GM12878 (cell line): ENCODE measurements at regions not wholly inside any gene's neighbourhood (a gene's known extent, or its start where the extent isn't known, plus 50 kb on each side); places are given as distances from the start of the nearest gene placed in this dataset.

Experiments
- CHD4 ChIP-seq: fragments of 200-600 bp; sonication (generic); IDR thresholded peaks from 2 replicates; pipeline ENCODE4 v1.6.1; 2016; ENCODE audit warnings: mild to moderate bottlenecking
- CREB1 ChIP-seq: IDR thresholded peaks from 2 replicates; pipeline ENCODE4 v1.6.1; 2012; ENCODE audit warnings: low read depth, mild to moderate bottlenecking, inconsistent platforms
- POLR2AphosphoS5 ChIP-seq: IDR thresholded peaks from 2 replicates; pipeline ENCODE4 v1.6.1; 2011; ENCODE audit warnings: mild to moderate bottlenecking, low read length, inconsistent platforms
- RAD21 ChIP-seq: IDR thresholded peaks from 2 replicates; pipeline ENCODE4 v1.6.1; 2011; ENCODE audit warnings: mild to moderate bottlenecking, low read depth, low read length, moderate library complexity; ENCODE audit not compliant: insufficient read depth
- STAT1 ChIP-seq: fragments of 450-650 bp; conservative IDR thresholded peaks from 2 replicates; pipeline ENCODE4 v1.6.1; 2014; ENCODE audit warnings: antibody characterized with exemption, mild to moderate bottlenecking
- STAT3 ChIP-seq: IDR thresholded peaks from 2 replicates; pipeline ENCODE4 v1.6.1; 2011; ENCODE audit warnings: low read depth, low read length, improper control_type of control experiment
- TCF12 ChIP-seq: IDR thresholded peaks from 2 replicates; pipeline ENCODE4 v1.6.1; 2011; ENCODE audit warnings: low read depth, mild to moderate bottlenecking, low read length
- TF ChIP-seq, protein P1 (sequence below), 3 experiments: IDR thresholded peaks in 2 of 3; conservative IDR thresholded peaks in 1 of 3; 2 replicates each; pipeline ENCODE4 v1.5.1; 2011; ENCODE audit warnings: low read depth in 3 of 3, low read length in 3 of 3, mild to moderate bottlenecking in 3 of 3, control low read depth in 2 of 3, moderate library complexity in 2 of 3, inconsistent platforms in 1 of 3, mixed read lengths in 1 of 3; ENCODE audit not compliant: control insufficient read depth in 2 of 3, insufficient read depth in 1 of 3; ENCODE audit errors: extremely low read depth in 1 of 3
- TF ChIP-seq, protein P2 (sequence below): IDR thresholded peaks from 2 replicates; pipeline ENCODE4 v1.6.1; 2012; ENCODE audit warnings: mild to moderate bottlenecking, low read depth, low read length
- TF ChIP-seq, protein P3 (sequence below): IDR thresholded peaks from 2 replicates; pipeline ENCODE4 v1.6.1; 2011; ENCODE audit warnings: borderline replicate concordance, low read depth, mild to moderate bottlenecking, moderate library complexity, mixed read lengths, low read length; ENCODE audit not compliant: insufficient read depth; ENCODE audit errors: extremely low read length

DNA sequence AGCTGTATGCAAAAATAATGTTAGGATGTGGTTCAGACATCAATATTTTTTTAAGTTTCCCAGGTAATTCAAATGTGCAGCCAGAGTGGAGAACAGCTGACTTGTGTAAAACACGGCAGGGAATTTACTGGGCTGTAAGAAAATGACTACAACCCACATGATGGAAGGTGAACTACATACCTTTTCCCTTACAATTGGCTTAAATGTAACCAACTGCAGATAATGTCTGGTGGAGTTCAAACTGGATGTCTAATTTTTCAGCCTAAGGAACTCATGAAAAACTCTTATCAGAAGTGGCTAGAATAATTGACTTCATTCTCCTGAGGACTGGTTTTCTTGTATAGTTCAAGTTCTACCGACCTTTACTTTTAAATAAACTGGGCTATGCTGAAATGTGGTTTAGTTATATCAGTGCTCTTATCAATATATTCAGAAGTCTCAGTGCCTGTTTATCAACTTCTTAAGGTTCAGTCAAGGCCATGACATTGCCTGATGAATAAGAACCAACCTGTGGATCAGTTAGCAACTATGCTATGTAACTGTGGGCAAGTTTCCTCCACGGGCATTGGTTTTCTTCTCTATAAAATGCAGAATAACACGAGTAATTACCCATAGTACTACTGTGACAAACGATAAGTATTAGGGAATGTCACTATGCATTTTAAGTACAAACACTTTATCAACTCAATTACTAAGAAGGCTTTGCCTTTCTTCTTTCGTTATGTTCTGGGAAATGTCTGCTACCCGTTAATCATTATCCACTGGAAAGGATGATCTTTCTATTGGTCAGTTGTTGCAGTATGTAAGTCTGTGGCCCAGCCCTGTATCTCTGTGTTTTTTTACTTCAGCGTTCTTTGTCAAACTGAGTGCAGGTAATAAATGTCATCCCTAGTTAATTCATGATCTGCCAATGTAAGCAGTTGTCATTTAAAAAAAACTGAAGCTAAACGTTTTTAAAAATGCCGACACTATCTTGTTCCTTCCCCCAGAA, 181.6 kb downstream of the PCDH7 start:
- TF ChIP-seq, protein P1, sequence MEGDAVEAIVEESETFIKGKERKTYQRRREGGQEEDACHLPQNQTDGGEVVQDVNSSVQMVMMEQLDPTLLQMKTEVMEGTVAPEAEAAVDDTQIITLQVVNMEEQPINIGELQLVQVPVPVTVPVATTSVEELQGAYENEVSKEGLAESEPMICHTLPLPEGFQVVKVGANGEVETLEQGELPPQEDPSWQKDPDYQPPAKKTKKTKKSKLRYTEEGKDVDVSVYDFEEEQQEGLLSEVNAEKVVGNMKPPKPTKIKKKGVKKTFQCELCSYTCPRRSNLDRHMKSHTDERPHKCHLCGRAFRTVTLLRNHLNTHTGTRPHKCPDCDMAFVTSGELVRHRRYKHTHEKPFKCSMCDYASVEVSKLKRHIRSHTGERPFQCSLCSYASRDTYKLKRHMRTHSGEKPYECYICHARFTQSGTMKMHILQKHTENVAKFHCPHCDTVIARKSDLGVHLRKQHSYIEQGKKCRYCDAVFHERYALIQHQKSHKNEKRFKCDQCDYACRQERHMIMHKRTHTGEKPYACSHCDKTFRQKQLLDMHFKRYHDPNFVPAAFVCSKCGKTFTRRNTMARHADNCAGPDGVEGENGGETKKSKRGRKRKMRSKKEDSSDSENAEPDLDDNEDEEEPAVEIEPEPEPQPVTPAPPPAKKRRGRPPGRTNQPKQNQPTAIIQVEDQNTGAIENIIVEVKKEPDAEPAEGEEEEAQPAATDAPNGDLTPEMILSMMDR (IDR thresholded peaks at IDR 0.05 in 2 of 3, conservative IDR thresholded peaks at IDR 0.05 in 1 of 3; ENCODE audit: control insufficient read depth in 2 of 3, extremely low read depth in 1 of 3, insufficient read depth in 1 of 3, low read depth in 3 of 3, low read length in 3 of 3) = no peak
- TF ChIP-seq, protein P2, sequence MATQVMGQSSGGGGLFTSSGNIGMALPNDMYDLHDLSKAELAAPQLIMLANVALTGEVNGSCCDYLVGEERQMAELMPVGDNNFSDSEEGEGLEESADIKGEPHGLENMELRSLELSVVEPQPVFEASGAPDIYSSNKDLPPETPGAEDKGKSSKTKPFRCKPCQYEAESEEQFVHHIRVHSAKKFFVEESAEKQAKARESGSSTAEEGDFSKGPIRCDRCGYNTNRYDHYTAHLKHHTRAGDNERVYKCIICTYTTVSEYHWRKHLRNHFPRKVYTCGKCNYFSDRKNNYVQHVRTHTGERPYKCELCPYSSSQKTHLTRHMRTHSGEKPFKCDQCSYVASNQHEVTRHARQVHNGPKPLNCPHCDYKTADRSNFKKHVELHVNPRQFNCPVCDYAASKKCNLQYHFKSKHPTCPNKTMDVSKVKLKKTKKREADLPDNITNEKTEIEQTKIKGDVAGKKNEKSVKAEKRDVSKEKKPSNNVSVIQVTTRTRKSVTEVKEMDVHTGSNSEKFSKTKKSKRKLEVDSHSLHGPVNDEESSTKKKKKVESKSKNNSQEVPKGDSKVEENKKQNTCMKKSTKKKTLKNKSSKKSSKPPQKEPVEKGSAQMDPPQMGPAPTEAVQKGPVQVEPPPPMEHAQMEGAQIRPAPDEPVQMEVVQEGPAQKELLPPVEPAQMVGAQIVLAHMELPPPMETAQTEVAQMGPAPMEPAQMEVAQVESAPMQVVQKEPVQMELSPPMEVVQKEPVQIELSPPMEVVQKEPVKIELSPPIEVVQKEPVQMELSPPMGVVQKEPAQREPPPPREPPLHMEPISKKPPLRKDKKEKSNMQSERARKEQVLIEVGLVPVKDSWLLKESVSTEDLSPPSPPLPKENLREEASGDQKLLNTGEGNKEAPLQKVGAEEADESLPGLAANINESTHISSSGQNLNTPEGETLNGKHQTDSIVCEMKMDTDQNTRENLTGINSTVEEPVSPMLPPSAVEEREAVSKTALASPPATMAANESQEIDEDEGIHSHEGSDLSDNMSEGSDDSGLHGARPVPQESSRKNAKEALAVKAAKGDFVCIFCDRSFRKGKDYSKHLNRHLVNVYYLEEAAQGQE = no peak
- TF ChIP-seq, protein P3, sequence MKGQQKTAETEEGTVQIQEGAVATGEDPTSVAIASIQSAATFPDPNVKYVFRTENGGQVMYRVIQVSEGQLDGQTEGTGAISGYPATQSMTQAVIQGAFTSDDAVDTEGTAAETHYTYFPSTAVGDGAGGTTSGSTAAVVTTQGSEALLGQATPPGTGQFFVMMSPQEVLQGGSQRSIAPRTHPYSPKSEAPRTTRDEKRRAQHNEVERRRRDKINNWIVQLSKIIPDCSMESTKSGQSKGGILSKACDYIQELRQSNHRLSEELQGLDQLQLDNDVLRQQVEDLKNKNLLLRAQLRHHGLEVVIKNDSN = no peak
- TF ChIP-seq CHD4 (no peak), RAD21 (no peak), TCF12 (no peak), STAT1 (no peak), POLR2AphosphoS5 (no peak), STAT3 (no peak), CREB1 (no peak)
